H9 (cell line): ENCODE measurements at regions not wholly inside any gene's neighbourhood (a gene's known extent, or its start where the extent isn't known, plus 50 kb on each side); places are given as distances from the start of the nearest gene placed in this dataset.

Source experiments
- DNase-seq: peaks from one replicate; pipeline ENCODE4 v3.0.0-alpha.2; 2017
- H2AFZ ChIP-seq: one replicate; pipeline ENCODE4 v1.6.1; 2013; ENCODE audit warnings: mild to moderate bottlenecking, low read length, control low read depth, moderate library complexity
- H2AK5ac ChIP-seq: 2 replicates; pipeline ENCODE4 v1.6.1; 2013; ENCODE audit warnings: low read length, control low read depth, mixed read lengths; ENCODE audit not compliant: insufficient read length
- H2BK120ac ChIP-seq: one replicate; pipeline ENCODE4 v1.6.1; 2013; ENCODE audit warnings: low read depth, mild to moderate bottlenecking, low read length, control low read depth, inconsistent platforms; ENCODE audit not compliant: poor library complexity, severe bottlenecking
- H2BK12ac ChIP-seq: 2 replicates; pipeline ENCODE4 v1.6.1; 2013; ENCODE audit warnings: low read length, control low read depth, mixed read lengths, low read depth; ENCODE audit not compliant: insufficient read length
- H2BK15ac ChIP-seq: 2 replicates; pipeline ENCODE4 v1.6.1; 2013; ENCODE audit warnings: low read depth, low read length, control low read depth
- H2BK20ac ChIP-seq: one replicate; pipeline ENCODE4 v1.6.1; 2013; ENCODE audit warnings: low read depth, mild to moderate bottlenecking, low read length, control low read depth, inconsistent platforms; ENCODE audit not compliant: poor library complexity, severe bottlenecking
- H2BK5ac ChIP-seq: 2 replicates; pipeline ENCODE4 v1.6.1; 2013; ENCODE audit warnings: low read length, control low read depth, mixed read lengths; ENCODE audit not compliant: insufficient read length
- H3K14ac ChIP-seq: 2 replicates; pipeline ENCODE4 v1.6.1; 2013; ENCODE audit warnings: low read length, control low read depth; ENCODE audit not compliant: insufficient read depth
- H3K18ac ChIP-seq: 2 replicates; pipeline ENCODE4 v1.6.1; 2013; ENCODE audit warnings: low read depth, mild to moderate bottlenecking, mixed read lengths, low read length, control low read depth; ENCODE audit not compliant: insufficient read length
- H3K23ac ChIP-seq: 2 replicates; pipeline ENCODE4 v1.6.1; 2013; ENCODE audit warnings: low read length, control low read depth, mixed read lengths, low read depth; ENCODE audit not compliant: insufficient read length
- H3K23me2 ChIP-seq: 2 replicates; pipeline ENCODE4 v1.6.1; 2013; ENCODE audit warnings: low read depth, mild to moderate bottlenecking, mixed read lengths, low read length, control low read depth; ENCODE audit not compliant: insufficient read length, poor library complexity, severe bottlenecking
- H3K27ac ChIP-seq: 2 replicates; pipeline ENCODE4 v1.5.1; 2013; ENCODE audit warnings: low read length, control low read depth, mixed read lengths, low read depth; ENCODE audit not compliant: insufficient read length
- H3K27me3 ChIP-seq: 2 replicates; pipeline ENCODE4 v1.6.1; 2013; ENCODE audit warnings: low read length, control low read depth, inconsistent platforms; ENCODE audit not compliant: insufficient read depth
- H3K4ac ChIP-seq: 2 replicates; pipeline ENCODE4 v1.6.1; 2013; ENCODE audit warnings: low read depth, mild to moderate bottlenecking, control low read depth, inconsistent platforms, low read length, moderate library complexity
- H3K4me1 ChIP-seq: 2 replicates; pipeline ENCODE4 v1.6.1; 2013; ENCODE audit warnings: low read length, control low read depth, inconsistent platforms; ENCODE audit not compliant: insufficient read depth
- H3K4me2 ChIP-seq: 2 replicates; pipeline ENCODE4 v1.6.1; 2013; ENCODE audit warnings: low read length, control low read depth, mixed read lengths; ENCODE audit not compliant: insufficient read length, insufficient read depth
- H3K56ac ChIP-seq: 2 replicates; pipeline ENCODE4 v1.6.1; 2013; ENCODE audit warnings: low read depth, mild to moderate bottlenecking, mixed read lengths, low read length, control low read depth; ENCODE audit not compliant: insufficient read length
- H3K79me1 ChIP-seq: 2 replicates; pipeline ENCODE4 v1.6.1; 2013; ENCODE audit warnings: low read depth, mild to moderate bottlenecking, moderate library complexity, low read length, control low read depth, inconsistent platforms; ENCODE audit not compliant: insufficient read depth, poor library complexity, severe bottlenecking
- H3K79me2 ChIP-seq: 2 replicates; pipeline ENCODE4 v1.6.1; 2013; ENCODE audit warnings: low read length, control low read depth, inconsistent platforms; ENCODE audit not compliant: insufficient read depth
- H3K9ac ChIP-seq: 2 replicates; pipeline ENCODE4 v1.6.1; 2013; ENCODE audit warnings: low read length, control low read depth, mixed read lengths; ENCODE audit not compliant: insufficient read length; ENCODE audit errors: extremely low read depth
- H3K9me3 ChIP-seq: one replicate; pipeline ENCODE4 v1.6.1; 2013; ENCODE audit warnings: low read depth, low read length, inconsistent platforms; ENCODE audit not compliant: control insufficient read depth
- H3T11ph ChIP-seq: one replicate; pipeline ENCODE4 v1.6.1; 2013; ENCODE audit warnings: mild to moderate bottlenecking, low read length, control low read depth, inconsistent platforms
- H4K20me1 ChIP-seq: one replicate; pipeline ENCODE4 v1.6.1; 2013; ENCODE audit not compliant: control insufficient read depth, insufficient read length, insufficient read depth
- H4K5ac ChIP-seq: 2 replicates; pipeline ENCODE4 v1.6.1; 2013; ENCODE audit warnings: low read depth, mild to moderate bottlenecking, mixed read lengths, low read length, control low read depth; ENCODE audit not compliant: insufficient read length
- H4K8ac ChIP-seq: replicated peaks from 2 replicates; pipeline ENCODE4 v1.6.1; 2013; ENCODE audit warnings: low read length, control low read depth, mixed read lengths, low read depth; ENCODE audit not compliant: insufficient read length
- H4K91ac ChIP-seq: 2 replicates; pipeline ENCODE4 v1.6.1; 2013; ENCODE audit warnings: low read depth, mild to moderate bottlenecking, moderate library complexity, mixed read lengths, low read length, control low read depth; ENCODE audit not compliant: insufficient read length
- H3K27ac Mint-ChIP-seq, 3 experiments: 2 replicates in 2 of 3; 3 replicates in 1 of 3; pipeline ENCODE4 v1.8.0; 2020 to 2021; ENCODE audit warnings: mixed read lengths in 3 of 3, mild to moderate bottlenecking in 1 of 3, moderate library complexity in 1 of 3
- H3K27me3 Mint-ChIP-seq: 2 replicates; pipeline ENCODE4 v1.8.0; 2021; ENCODE audit warnings: low read depth, mild to moderate bottlenecking, moderate library complexity, mixed read lengths
- H3K36me3 Mint-ChIP-seq, 3 experiments: 2 replicates in 2 of 3; 3 replicates in 1 of 3; pipeline ENCODE4 v1.8.0; 2020 to 2021; ENCODE audit warnings: low read depth in 3 of 3, mixed read lengths in 3 of 3; ENCODE audit not compliant: insufficient read depth in 1 of 3
- H3K4me1 Mint-ChIP-seq, 2 experiments: 2 replicates each; pipeline ENCODE4 v1.8.0; 2020; ENCODE audit warnings: mixed read lengths in 2 of 2
- H3K4me3 Mint-ChIP-seq, 2 experiments: 2 replicates in 1 of 2; 3 replicates in 1 of 2; pipeline ENCODE4 v1.8.0; 2020 to 2021; ENCODE audit warnings: mild to moderate bottlenecking in 2 of 2, mixed read lengths in 2 of 2, moderate library complexity in 1 of 2
- H3K9me3 Mint-ChIP-seq, 2 experiments: 2 replicates in 1 of 2; 3 replicates in 1 of 2; pipeline ENCODE4 v1.8.0; 2020; ENCODE audit warnings: mild to moderate bottlenecking in 2 of 2, mixed read lengths in 2 of 2, moderate library complexity in 1 of 2
- CTCF ChIP-seq: fragments of 200-600 bp; sonication (generic); conservative IDR thresholded peaks from 3 replicates; pipeline ENCODE4 v1.8.0; 2021; ENCODE audit warnings: antibody characterized with exemption, mild to moderate bottlenecking
- WGBS: extraction: QIAGEN DNeasy Blood & Tissue Kit; methylation state at CpG from one replicate; pipeline ENCODE4 v1.1.7; 2013; ENCODE audit warnings: missing lambda C conversion rate, low lambda C conversion rate, mixed read lengths; ENCODE audit not compliant: insufficient read length; ENCODE audit errors: extremely low coverage; 5-methylcytosine and 5-hydroxymethylcytosine counted together

- Histone ChIP-seq H3T11ph (no peak overlapping the region), H4K91ac (no peak overlapping the region), H3K27ac (no peak overlapping the region), H2AK5ac (no peak overlapping the region), H3K79me2 (no peaks in the 10 kb centered on the region), H3K4ac (no peak overlapping the region), H3K23ac (no peak overlapping the region), H3K9me3 (no peaks in the 10 kb centered on the region), H3K4me1 (no peaks in the 10 kb centered on the region), H3K14ac (no peak overlapping the region), H4K8ac (no peak overlapping the region), H2BK15ac (no peak overlapping the region), H3K9ac (no peak overlapping the region), H2BK12ac (no peak overlapping the region), H3K79me1 (no peaks in the 10 kb centered on the region), H3K18ac (no peak overlapping the region), H3K27me3 (no peaks in the 10 kb centered on the region), H2AFZ (no peak overlapping the region), H4K5ac (no peak overlapping the region), H3K23me2 (no peaks in the 10 kb centered on the region), H2BK20ac (no peak overlapping the region), H3K4me2 (no peak overlapping the region), H3K56ac (no peak overlapping the region), H4K20me1 (no peaks in the 10 kb centered on the region), H2BK120ac (no peak overlapping the region), H2BK5ac (no peak overlapping the region)
- no peaks in the 10 kb centered on the region for H3K36me3 Mint-ChIP-seq
- no peak for DNase-seq
- 0 out of 4 replicates have a peak, but pooled peaks cover 3 to 4% of the 10 kb centered on the region in 2 experiments for H3K4me1 Mint-ChIP-seq
- H3K4me3 Mint-ChIP-seq, result no peak overlapping the region
- no peaks in the 10 kb centered on the region for H3K9me3 Mint-ChIP-seq
- TF ChIP-seq CTCF, result no peak
- WGBS, result no CpG with 5 or more reads among the region's 1 CpG
- no peak overlapping the region for H3K27ac Mint-ChIP-seq
- no peaks in the 10 kb centered on the region for H3K27me3 Mint-ChIP-seq
Measured at GRCh38 chr16:26532456-26532855, 534.3 kb upstream of the C16orf82 start.
